ENCODE measurements at regions not wholly inside any gene's neighbourhood (a gene's known extent, or its start where the extent isn't known, plus 50 kb on each side); places are given as distances from the start of the nearest gene placed in this dataset.

DNA sequence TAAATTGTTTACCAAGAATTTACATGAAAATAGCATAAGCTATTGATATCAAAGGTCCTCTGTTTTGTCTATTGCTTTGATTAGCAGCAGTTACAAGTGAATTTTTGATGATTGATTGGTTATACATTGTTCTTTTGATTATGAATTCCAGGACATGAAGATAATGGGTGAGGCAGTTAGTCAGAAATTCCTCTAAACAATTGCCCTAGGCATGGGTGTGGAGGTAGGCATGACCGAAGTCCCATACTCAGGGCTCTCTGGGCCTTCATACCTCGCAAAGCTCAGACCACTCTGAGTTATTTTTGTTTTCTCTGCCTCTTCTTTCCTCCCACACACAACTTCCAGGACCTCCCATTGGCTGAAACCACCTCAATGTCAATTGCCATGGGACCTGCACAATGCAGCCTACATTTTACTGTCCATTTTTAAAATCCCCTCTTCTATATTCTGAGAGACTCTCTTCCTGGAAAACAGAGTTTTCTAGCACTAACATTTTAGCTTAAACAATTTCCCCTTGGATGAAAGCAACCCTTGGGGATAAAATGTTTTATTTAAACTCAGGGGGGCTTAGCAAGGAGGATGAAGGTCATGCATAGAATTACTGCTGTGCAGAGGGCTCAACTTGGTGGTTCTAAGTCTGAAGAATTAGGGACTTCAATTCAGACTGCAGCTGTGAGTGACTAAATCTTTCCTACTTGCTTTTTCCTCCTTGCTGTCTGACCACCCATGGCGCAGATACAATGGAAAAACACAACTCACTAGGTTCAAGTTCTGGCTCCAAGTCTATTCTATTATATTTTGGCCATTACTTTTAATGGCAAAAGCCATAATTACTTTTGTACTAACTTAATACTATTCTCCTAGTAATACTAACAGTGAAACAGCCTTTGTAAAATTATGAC lies 594.8 kb downstream of the NTRK3 start:
- no peak for TF ChIP-seq GABPA (IDR thresholded peaks at IDR 0.05; ENCODE audit: low read depth)
- TF ChIP-seq SPI1 (IDR thresholded peaks at IDR 0.05; ENCODE audit: borderline replicate concordance, low read depth): no peak
- TF ChIP-seq POLR2AphosphoS5 (IDR thresholded peaks at IDR 0.05; ENCODE audit: low read depth): no peak
- no peak for TF ChIP-seq REST (IDR thresholded peaks at IDR 0.05; ENCODE audit: insufficient replicate concordance, low read depth)
- TF ChIP-seq, protein P1, sequence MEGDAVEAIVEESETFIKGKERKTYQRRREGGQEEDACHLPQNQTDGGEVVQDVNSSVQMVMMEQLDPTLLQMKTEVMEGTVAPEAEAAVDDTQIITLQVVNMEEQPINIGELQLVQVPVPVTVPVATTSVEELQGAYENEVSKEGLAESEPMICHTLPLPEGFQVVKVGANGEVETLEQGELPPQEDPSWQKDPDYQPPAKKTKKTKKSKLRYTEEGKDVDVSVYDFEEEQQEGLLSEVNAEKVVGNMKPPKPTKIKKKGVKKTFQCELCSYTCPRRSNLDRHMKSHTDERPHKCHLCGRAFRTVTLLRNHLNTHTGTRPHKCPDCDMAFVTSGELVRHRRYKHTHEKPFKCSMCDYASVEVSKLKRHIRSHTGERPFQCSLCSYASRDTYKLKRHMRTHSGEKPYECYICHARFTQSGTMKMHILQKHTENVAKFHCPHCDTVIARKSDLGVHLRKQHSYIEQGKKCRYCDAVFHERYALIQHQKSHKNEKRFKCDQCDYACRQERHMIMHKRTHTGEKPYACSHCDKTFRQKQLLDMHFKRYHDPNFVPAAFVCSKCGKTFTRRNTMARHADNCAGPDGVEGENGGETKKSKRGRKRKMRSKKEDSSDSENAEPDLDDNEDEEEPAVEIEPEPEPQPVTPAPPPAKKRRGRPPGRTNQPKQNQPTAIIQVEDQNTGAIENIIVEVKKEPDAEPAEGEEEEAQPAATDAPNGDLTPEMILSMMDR (IDR thresholded peaks at IDR 0.05; ENCODE audit: insufficient read depth, low read length): no peak
- no peak for DNase-seq (ENCODE audit: low read depth in 1 of 2, low spot score in 1 of 2)
- no peak overlapping the region for H3K4me3 ChIP-seq (replicated peaks; ENCODE audit: insufficient read depth, low read length)
- no peaks in the 10 kb centered on the region for H3K27me3 ChIP-seq (ENCODE audit: insufficient read depth, poor library complexity, severe bottlenecking)
- H3K27ac ChIP-seq (replicated peaks): no peak overlapping the region

- DNase-seq (ENCODE audit: low read depth in 1 of 2, low spot score in 1 of 2): peak in 1 of 2 experiments; percentile 5
- Histone ChIP-seq H3K4me3 (replicated peaks; ENCODE audit: insufficient read depth, low read length) (no peak overlapping the region), H3K27me3 (ENCODE audit: insufficient read depth, poor library complexity, severe bottlenecking) (no peaks in the 10 kb centered on the region), H3K27ac (replicated peaks) (no peak overlapping the region)
- TF ChIP-seq POLR2AphosphoS5 (IDR thresholded peaks at IDR 0.05; ENCODE audit: low read depth) (no peak), GABPA (IDR thresholded peaks at IDR 0.05; ENCODE audit: low read depth) (no peak), SPI1 (IDR thresholded peaks at IDR 0.05; ENCODE audit: borderline replicate concordance, low read depth) (no peak), REST (IDR thresholded peaks at IDR 0.05; ENCODE audit: insufficient replicate concordance, low read depth) (no peak)
- TF ChIP-seq, protein P1 (IDR thresholded peaks at IDR 0.05; ENCODE audit: insufficient read depth, low read length): no peak
Observed at GRCh38 chr15:87660251-87661129, 596.0 kb downstream of the NTRK3 start.

DNA sequence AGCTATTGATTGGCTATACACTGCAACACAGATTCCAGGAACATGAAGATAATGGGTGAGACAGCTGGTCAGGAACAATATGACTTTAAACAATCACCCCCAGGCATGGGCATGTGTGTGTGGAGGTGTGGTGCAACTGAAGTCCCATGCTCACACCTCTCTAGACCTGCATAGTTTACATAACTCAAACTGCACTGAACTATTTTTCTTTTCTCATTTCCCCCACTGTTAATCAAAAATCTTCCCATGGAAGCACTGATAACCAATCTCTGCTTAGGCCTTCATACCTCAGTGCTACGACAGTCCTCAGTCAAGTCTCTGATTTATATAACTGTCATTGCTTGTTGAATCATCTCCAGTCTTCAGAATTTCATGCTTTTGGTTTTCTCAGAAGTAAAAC lies 600.2 kb downstream of the NTRK3 start:
- no peak for DNase-seq (ENCODE audit: low read depth in 1 of 2, low spot score in 1 of 2)
- no peak for TF ChIP-seq SPI1 (IDR thresholded peaks at IDR 0.05; ENCODE audit: borderline replicate concordance, low read depth)
- no peak for TF ChIP-seq POLR2AphosphoS5 (IDR thresholded peaks at IDR 0.05; ENCODE audit: low read depth)
- TF ChIP-seq, protein P1 (IDR thresholded peaks at IDR 0.05; ENCODE audit: insufficient read depth, low read length): no peak
- no peak for TF ChIP-seq GABPA (IDR thresholded peaks at IDR 0.05; ENCODE audit: low read depth)
- TF ChIP-seq REST (IDR thresholded peaks at IDR 0.05; ENCODE audit: insufficient replicate concordance, low read depth): no peak

More for the DNA sequence above, 600.2 kb downstream of the NTRK3 start:
- Histone ChIP-seq H3K4me3 (replicated peaks; ENCODE audit: insufficient read depth, low read length) (no peak overlapping the region), H3K27ac (replicated peaks) (no peak overlapping the region), H3K27me3 (ENCODE audit: insufficient read depth, poor library complexity, severe bottlenecking) (no peaks in the 10 kb centered on the region)

Data from HL-60 (cell line).